ENCODE measurements at regions not wholly inside any gene's neighbourhood (a gene's known extent, or its start where the extent isn't known, plus 50 kb on each side); places are given as distances from the start of the nearest gene placed in this dataset.

- Histone ChIP-seq H2BK120ac (ENCODE audit: low read depth, low read length) (no peak overlapping the region), H2BK5ac (ENCODE audit: low read length) (no peak overlapping the region), H3K79me1 (ENCODE audit: low read depth, low read length) (no peaks in the 10 kb centered on the region), H3K27ac (replicated peaks; ENCODE audit: low read length) (no peak overlapping the region), H3K36me3 (replicated peaks in 1 of 2; ENCODE audit: control insufficient read depth in 2 of 2, insufficient read depth in 2 of 2, low read length in 2 of 2) (no peaks in the 10 kb centered on the region), H2BK15ac (ENCODE audit: low read length) (no peak overlapping the region), H2BK12ac (ENCODE audit: low read length) (no peak overlapping the region), H3K18ac (ENCODE audit: low read length) (no peak overlapping the region), H3K9me3 (replicated peaks in 1 of 2; ENCODE audit: control insufficient read depth in 2 of 2, insufficient read depth in 1 of 2, low read depth in 1 of 2, low read length in 2 of 2) (peaks cover 2 to 9% of the 10 kb centered on the region in 2 donors), H3K23ac (ENCODE audit: low read depth, low read length, poor library complexity) (no peak overlapping the region), H3K27me3 (ENCODE audit: control insufficient read depth in 3 of 3, insufficient read depth in 3 of 3, low read depth in 1 of 3, low read length in 3 of 3) (peaks cover 0 to 17% (median 0%) of the 10 kb centered on the region in 3 experiments), H3K4me3 (ENCODE audit: low read length in 2 of 2) (peak overlapping the region in 1 of 2 donors; percentile 62), H4K91ac (ENCODE audit: low read depth, low read length, poor library complexity) (no peak overlapping the region), H3K9ac (ENCODE audit: low read depth, low read length, poor library complexity) (no peak overlapping the region), H4K8ac (ENCODE audit: low read depth, low read length) (no peak overlapping the region), H2AFZ (ENCODE audit: low read length) (no peak overlapping the region), H3K4ac (ENCODE audit: low read length) (no peak overlapping the region), H3K14ac (ENCODE audit: low read length) (no peak overlapping the region), H2AK5ac (ENCODE audit: low read depth, low read length) (no peak overlapping the region), H3K4me1 (ENCODE audit: control insufficient read depth in 2 of 2, insufficient read depth in 1 of 2, low read depth in 1 of 2, low read length in 2 of 2) (no peaks in the 10 kb centered on the region), H3K4me2 (ENCODE audit: insufficient read depth, low read length, poor library complexity, severe bottlenecking) (no peak overlapping the region)
- DNase-seq (ENCODE audit: low spot score) = no peak
These were observed 178.0 kb downstream of the NXNL2 start for GRCh38 chr9:88713010-88713409.

DNA sequence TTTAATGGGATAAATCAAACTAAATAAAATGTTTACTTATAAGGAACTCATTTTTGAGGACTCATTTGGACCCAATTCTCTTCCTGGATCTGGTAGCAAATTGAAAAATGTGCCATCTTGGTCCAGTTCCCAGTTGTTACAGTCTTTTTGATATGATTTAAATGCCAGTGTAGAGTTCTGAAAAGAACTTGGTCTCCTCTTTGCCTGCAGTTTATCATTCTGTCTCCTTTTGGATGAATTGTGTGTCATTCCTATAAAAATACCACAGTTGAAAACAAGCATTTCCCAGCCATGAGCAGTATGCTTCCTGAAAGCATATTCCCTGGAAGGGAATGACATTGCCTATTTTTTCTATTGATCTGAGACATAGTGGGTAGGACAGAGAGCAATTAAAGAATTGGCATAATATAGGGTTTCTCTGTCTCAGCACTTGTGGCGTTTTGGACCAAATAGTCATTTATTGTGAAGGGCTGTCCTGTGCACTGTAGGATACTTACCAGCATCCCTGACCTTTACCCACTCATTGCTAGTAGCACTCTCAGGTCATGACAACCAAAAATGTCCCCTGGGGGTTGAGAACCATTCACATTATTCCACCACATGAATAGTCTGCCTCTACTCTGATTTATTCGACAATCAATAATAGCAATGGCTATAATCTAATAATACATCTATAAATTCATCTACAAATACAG lies 181.8 kb downstream of the NXNL2 start:
- H3K4me2 ChIP-seq (ENCODE audit: insufficient read depth, low read length, poor library complexity, severe bottlenecking) = no peak overlapping the region
- H3K27me3 ChIP-seq (ENCODE audit: control insufficient read depth in 3 of 3, insufficient read depth in 3 of 3, low read depth in 1 of 3, low read length in 3 of 3) = peaks cover 0 to 10% (median 0%) of the 10 kb centered on the region in 3 experiments
- H3K4me3 ChIP-seq (ENCODE audit: low read length in 2 of 2) = no peak overlapping the region
- H3K36me3 ChIP-seq (replicated peaks in 1 of 2; ENCODE audit: control insufficient read depth in 2 of 2, insufficient read depth in 2 of 2, low read length in 2 of 2) = no peaks in the 10 kb centered on the region
- peaks cover 2 to 9% of the 10 kb centered on the region in 2 donors for H3K9me3 ChIP-seq (replicated peaks in 1 of 2; ENCODE audit: control insufficient read depth in 2 of 2, insufficient read depth in 1 of 2, low read depth in 1 of 2, low read length in 2 of 2)
- H2AFZ ChIP-seq (ENCODE audit: low read length) = no peak overlapping the region
- no peak overlapping the region for H2BK120ac ChIP-seq (ENCODE audit: low read depth, low read length)
- WGBS, 2 donors (ENCODE audit: extremely low coverage in 2 of 2, insufficient read length in 2 of 2, insufficient replicate concordance in 1 of 2) = 100% methylated on average over 1 of the region's 2 CpGs; no CpG with 5 or more reads in 1 of the 2 donors
- H4K91ac ChIP-seq (ENCODE audit: low read depth, low read length, poor library complexity) = no peak overlapping the region
- no peak overlapping the region for H2BK5ac ChIP-seq (ENCODE audit: low read length)
- H3K4ac ChIP-seq (ENCODE audit: low read length) = no peak overlapping the region
- no peak overlapping the region for H2AK5ac ChIP-seq (ENCODE audit: low read depth, low read length)
- H4K8ac ChIP-seq (ENCODE audit: low read depth, low read length) = no peak overlapping the region
- no peak overlapping the region for H2BK12ac ChIP-seq (ENCODE audit: low read length)
- no peaks in the 10 kb centered on the region for H3K4me1 ChIP-seq (ENCODE audit: control insufficient read depth in 2 of 2, insufficient read depth in 1 of 2, low read depth in 1 of 2, low read length in 2 of 2)
- DNase-seq (ENCODE audit: low spot score) = no peak
- no peaks in the 10 kb centered on the region for H3K79me1 ChIP-seq (ENCODE audit: low read depth, low read length)
- no peak overlapping the region for H3K18ac ChIP-seq (ENCODE audit: low read length)
- H2BK15ac ChIP-seq (ENCODE audit: low read length) = no peak overlapping the region
- no peak overlapping the region for H3K23ac ChIP-seq (ENCODE audit: low read depth, low read length, poor library complexity)
- no peak overlapping the region for H3K27ac ChIP-seq (replicated peaks; ENCODE audit: low read length)
- no peak overlapping the region for H3K14ac ChIP-seq (ENCODE audit: low read length)
- H3K9ac ChIP-seq (ENCODE audit: low read depth, low read length, poor library complexity) = no peak overlapping the region

DNA sequence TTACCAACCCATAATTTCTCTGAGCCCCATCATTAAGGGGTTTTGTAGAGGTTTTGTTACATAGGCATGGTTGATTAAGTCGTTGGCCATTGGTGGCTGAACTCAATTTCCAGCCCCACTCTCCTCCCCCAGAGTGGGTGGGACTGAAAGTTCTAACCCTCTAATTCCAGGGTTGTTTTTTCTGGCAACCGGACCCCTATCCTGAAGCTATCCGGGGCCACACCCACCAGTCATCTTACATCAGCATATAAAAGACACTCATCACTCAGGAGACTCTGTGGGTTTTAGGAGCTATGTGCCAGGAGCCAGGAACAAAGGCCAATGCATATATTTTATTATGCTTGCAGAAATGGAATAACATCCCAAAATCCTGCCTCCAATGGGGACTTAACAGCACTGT lies 186.0 kb downstream of the NXNL2 start:
- H3K4me3 ChIP-seq (ENCODE audit: low read length in 2 of 2) = no peak overlapping the region
- H3K27ac ChIP-seq (replicated peaks; ENCODE audit: low read length) = no peak overlapping the region
- DNase-seq (ENCODE audit: low spot score) = no peak
- H3K27me3 ChIP-seq (ENCODE audit: control insufficient read depth in 3 of 3, insufficient read depth in 3 of 3, low read depth in 1 of 3, low read length in 3 of 3) = no peaks in the 10 kb centered on the region
- no peak overlapping the region for H2BK12ac ChIP-seq (ENCODE audit: low read length)
- no peak overlapping the region for H4K91ac ChIP-seq (ENCODE audit: low read depth, low read length, poor library complexity)
- H3K14ac ChIP-seq (ENCODE audit: low read length) = no peak overlapping the region
- H3K4ac ChIP-seq (ENCODE audit: low read length) = no peak overlapping the region
- H3K4me2 ChIP-seq (ENCODE audit: insufficient read depth, low read length, poor library complexity, severe bottlenecking) = no peak overlapping the region
- WGBS, 2 donors (ENCODE audit: extremely low coverage in 2 of 2, insufficient read length in 2 of 2, insufficient replicate concordance in 1 of 2) = no CpG with 5 or more reads among the region's 3 CpGs
- no peak overlapping the region for H3K23ac ChIP-seq (ENCODE audit: low read depth, low read length, poor library complexity)
- no peak overlapping the region for H2BK120ac ChIP-seq (ENCODE audit: low read depth, low read length)
- H3K9ac ChIP-seq (ENCODE audit: low read depth, low read length, poor library complexity) = no peak overlapping the region
- no peak overlapping the region for H2AK5ac ChIP-seq (ENCODE audit: low read depth, low read length)
- no peaks in the 10 kb centered on the region for H3K79me1 ChIP-seq (ENCODE audit: low read depth, low read length)
- no peak overlapping the region for H2AFZ ChIP-seq (ENCODE audit: low read length)
- H3K4me1 ChIP-seq (ENCODE audit: control insufficient read depth in 2 of 2, insufficient read depth in 1 of 2, low read depth in 1 of 2, low read length in 2 of 2) = no peaks in the 10 kb centered on the region
- H3K36me3 ChIP-seq (replicated peaks in 1 of 2; ENCODE audit: control insufficient read depth in 2 of 2, insufficient read depth in 2 of 2, low read length in 2 of 2) = no peaks in the 10 kb centered on the region
- no peak overlapping the region for H4K8ac ChIP-seq (ENCODE audit: low read depth, low read length)
- no peak overlapping the region for H2BK15ac ChIP-seq (ENCODE audit: low read length)
- H3K18ac ChIP-seq (ENCODE audit: low read length) = no peak overlapping the region
- H2BK5ac ChIP-seq (ENCODE audit: low read length) = no peak overlapping the region
- no peaks in the 10 kb centered on the region for H3K9me3 ChIP-seq (replicated peaks in 1 of 2; ENCODE audit: control insufficient read depth in 2 of 2, insufficient read depth in 1 of 2, low read depth in 1 of 2, low read length in 2 of 2)

DNA sequence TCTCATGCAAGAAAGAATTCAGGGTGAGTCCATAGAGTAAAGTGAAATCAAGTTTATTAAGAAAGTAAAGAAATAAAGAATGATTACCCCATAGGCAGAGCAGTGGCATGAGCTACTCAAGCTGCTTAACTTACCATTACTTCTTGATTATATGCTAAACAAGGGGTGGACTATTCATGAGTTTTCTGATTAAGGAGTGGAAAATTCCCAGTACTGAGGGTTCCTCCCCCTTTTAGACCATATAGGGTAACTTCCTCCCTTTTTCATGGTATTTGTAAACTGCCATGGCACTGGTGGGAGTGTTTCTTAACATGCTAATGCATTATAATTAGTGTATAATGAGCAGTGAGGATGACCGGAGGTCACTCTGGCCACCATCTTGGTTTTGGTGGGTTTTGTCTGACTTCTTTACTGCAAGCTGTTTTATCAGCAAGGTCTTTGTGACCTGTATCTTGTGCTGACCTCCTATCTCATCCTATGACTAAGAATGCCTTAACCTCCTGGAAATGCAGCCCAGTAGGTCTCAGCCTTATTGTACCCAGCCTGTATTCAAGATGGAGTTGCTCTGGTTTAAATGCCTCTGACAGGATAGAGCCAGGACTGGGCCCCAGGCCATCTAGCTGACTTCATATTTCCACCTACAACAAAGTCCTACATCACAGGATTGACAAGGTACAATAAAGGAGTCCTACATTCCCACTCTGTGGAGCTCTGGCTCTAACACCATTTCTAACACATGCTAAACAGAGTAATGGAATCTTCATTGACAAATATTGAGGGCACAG lies 186.7 kb downstream of the NXNL2 start:
- Histone ChIP-seq H2BK15ac (ENCODE audit: low read length) (no peak overlapping the region), H3K18ac (ENCODE audit: low read length) (no peak overlapping the region), H2BK120ac (ENCODE audit: low read depth, low read length) (no peak overlapping the region), H3K9me3 (replicated peaks in 1 of 2; ENCODE audit: control insufficient read depth in 2 of 2, insufficient read depth in 1 of 2, low read depth in 1 of 2, low read length in 2 of 2) (no peaks in the 10 kb centered on the region), H3K27me3 (ENCODE audit: control insufficient read depth in 3 of 3, insufficient read depth in 3 of 3, low read depth in 1 of 3, low read length in 3 of 3) (no peaks in the 10 kb centered on the region), H3K23ac (ENCODE audit: low read depth, low read length, poor library complexity) (no peak overlapping the region), H3K4me1 (ENCODE audit: control insufficient read depth in 2 of 2, insufficient read depth in 1 of 2, low read depth in 1 of 2, low read length in 2 of 2) (no peaks in the 10 kb centered on the region), H4K91ac (ENCODE audit: low read depth, low read length, poor library complexity) (no peak overlapping the region), H2BK5ac (ENCODE audit: low read length) (no peak overlapping the region), H2AFZ (ENCODE audit: low read length) (no peak overlapping the region), H3K14ac (ENCODE audit: low read length) (no peak overlapping the region), H3K4ac (ENCODE audit: low read length) (no peak overlapping the region), H4K8ac (ENCODE audit: low read depth, low read length) (no peak overlapping the region), H2BK12ac (ENCODE audit: low read length) (no peak overlapping the region), H3K79me1 (ENCODE audit: low read depth, low read length) (no peaks in the 10 kb centered on the region), H2AK5ac (ENCODE audit: low read depth, low read length) (no peak overlapping the region), H3K36me3 (replicated peaks in 1 of 2; ENCODE audit: control insufficient read depth in 2 of 2, insufficient read depth in 2 of 2, low read length in 2 of 2) (no peaks in the 10 kb centered on the region), H3K27ac (replicated peaks; ENCODE audit: low read length) (no peak overlapping the region), H3K4me2 (ENCODE audit: insufficient read depth, low read length, poor library complexity, severe bottlenecking) (no peak overlapping the region), H3K9ac (ENCODE audit: low read depth, low read length, poor library complexity) (no peak overlapping the region), H3K4me3 (ENCODE audit: low read length in 2 of 2) (no peak overlapping the region)
- no CpG with 5 or more reads among the region's 1 CpG for whole genome bisulfite sequencing, 2 donors (ENCODE audit: extremely low coverage in 2 of 2, insufficient read length in 2 of 2, insufficient replicate concordance in 1 of 2)
- no peak for DNase-seq (ENCODE audit: low spot score)
